Tongue (tissue), 1 donor: ENCODE measurements at regions not wholly inside any gene's neighbourhood (a gene's known extent, or its start where the extent isn't known, plus 50 kb on each side); places are given as distances from the start of the nearest gene placed in this dataset.

Source experiments
- DNase-seq: peaks from one replicate; pipeline ENCODE4 v3.0.0-alpha.2; 2015

DNA sequence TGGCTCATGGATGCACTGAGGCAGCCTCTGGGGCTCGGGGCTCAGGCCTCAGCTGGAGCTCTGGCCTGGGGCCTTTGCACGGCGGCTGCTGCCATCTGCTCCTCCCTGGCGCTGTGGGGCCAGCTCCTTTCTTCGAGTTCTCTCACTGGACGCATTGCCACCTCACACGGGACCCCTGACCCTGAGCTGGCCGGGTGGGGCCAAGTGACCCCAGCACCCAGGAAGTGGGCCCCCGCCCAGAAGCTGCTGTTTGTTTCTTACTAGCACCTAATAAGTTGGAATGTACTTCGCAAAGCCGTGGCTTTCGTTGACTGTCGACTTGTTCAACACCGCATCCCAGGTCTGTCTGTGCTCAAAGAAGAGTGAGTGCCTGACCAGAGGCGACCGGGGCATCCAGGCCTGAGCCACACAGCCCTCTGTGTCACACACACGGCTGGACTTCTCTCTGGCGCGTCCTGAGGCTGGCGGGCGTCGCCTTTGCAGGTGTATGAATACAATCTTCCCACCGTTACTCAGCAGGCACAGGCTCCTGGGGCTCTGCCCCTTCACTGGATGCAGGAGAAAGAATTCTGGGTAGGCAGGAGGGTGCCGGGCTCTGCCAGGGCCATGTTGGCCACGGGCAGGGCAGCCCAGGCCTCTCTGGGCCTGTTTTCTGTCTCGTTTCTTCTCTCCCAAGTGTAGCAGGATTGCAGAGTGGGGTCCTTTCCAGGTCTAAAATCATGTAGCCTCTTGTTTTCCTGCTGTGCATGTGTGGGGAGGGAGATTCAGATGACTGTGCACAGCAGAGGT, 112.9 kb downstream of the DLL1 start:
- no peak for DNase-seq

DNA sequence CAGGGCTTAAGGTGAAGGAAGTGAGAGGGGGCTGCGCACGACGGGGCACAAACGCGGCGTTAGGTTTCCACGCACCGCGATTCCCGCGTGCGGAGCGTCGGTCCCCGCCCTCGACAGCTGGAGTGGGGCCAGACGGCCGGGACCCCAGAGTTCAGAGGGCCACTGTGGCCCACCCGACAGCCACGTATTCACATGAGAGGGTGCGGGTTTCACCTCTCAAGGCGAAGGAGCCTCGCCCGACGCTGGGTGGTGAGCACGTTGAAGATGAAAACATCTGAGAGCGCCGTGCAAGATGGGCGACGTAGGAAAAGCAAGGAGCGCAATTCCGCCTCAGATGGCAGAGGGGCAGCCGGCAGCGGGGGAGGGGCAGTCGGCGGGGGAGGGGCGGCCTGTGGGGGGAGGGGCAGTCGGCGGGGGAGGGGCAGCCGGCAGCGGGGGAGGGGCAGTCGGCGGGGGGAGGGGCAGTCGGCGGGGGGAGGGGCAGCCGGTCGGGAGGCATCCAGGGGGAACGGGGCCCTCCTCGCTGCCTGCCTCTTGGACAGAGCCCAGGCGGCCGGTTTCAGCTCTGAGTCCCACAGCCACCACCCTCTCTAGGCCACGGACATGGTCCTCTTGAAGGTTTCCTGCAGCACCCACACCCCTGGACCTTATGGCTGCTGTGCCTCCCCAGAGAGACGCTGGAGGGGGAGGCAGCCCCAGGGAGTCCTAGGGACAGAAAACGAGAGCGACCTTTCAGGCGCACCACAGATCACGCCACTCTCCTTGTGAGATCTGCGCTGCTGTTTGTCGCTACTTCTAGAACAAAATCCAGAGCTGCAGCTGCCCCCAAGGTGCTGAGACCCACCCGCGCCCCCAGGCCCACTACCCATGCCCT, 113.7 kb downstream of the DLL1 start:
- no peak for DNase-seq

DNA sequence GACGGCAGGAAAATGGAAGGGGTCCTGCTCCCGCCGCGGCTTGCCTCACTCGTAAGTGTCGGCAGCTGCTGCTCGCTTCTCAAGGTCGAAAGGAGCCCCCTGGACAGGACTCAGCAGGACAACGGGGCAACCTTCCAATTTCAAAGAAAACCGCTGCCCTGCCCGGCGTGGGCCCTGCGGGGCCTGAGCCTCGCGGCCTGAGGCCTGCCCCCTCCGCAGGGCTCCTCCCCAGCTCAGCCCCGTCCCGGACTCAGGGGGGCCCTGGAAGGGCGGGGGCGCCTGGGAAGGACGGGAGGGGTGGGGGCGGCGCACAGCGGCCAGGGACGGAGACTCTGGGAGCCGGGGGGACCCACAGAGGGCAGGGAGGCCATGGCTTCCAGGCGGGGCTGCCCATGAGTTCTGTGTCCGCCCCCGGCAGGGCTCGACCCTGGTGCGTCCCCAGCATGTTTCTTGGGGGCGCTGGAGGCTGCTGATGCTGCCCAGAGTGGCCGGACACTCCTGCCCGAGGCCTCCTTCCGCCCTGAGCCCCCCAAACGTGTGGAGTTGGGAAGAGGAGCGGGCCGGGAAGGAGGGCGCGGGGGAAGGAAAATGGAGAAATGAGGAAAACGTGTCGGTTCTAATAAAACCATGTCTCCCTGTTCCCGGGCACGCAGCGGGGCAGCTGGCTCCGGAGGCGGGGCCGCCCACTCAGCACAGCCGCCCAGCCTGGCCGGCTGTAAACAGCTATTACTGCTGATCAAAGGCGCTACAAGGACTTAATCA, 114.6 kb downstream of the DLL1 start:
- peak; percentile 69 for DNase-seq

DNA sequence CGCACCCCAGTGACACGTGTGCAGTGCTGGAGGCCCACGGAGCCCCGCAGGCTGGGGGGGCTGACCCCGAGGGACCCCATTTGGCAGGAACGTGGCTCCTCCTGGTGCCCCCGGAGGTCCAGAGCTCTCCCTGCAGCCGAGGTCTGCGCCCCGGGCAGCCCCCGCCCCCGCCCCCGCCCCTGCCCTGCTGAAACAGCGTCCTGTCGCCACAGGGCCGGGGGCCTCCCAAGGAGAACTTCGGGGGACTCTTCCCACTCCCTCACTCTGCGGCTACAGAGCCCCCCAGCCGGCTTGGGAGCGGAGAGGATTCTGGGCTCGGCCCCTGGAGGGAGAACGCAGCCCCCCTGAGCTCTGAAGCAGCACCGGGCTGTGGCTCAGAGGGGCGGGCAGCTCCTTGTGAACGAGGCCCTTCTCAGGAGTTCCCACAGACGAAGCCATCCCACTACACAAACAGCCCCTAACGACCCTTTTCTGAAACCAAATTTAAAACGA, 115.2 kb downstream of the DLL1 start:
- DNase-seq = no peak

DNA sequence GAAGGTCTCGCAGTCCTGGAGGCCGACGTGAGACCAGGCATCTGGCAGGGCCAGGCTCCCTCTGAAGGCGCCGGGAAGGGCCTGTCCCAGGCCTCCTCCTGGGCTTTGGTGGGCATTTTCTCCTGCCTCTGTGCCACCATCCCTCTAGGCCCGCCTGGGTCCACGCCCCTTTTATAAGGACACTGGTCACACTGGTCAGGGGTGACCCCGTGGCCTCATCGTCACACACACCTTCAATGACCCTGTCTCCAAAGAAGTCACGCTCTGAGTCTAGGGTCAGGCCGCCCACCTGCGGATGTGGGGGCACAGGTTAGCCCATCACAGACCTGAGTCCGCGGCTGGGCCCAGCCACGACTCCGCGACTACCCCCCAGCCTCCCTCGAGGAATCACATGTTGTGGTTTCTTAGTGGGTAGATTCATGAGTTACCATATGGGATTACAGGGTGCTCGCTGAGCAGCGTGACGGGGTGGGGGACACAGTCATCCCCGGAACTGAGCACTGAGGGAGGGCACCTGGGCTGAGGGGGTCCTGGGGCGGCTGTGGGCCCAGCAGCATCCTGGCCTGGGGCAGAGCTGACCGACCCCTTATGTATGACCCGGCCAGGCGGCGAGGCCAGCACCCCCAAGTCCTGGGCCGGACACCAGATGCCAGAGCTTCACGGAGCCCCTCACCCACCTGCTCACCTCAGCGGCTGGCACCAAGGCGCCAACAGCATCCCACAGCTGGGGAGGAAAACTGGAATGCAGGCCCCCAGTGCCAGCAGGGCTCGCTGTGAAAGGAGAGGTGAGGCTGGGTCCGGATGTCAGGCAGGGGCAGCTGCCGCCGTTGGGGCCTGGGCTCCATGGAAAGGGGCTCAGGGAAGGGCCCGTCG, 115.9 kb downstream of the DLL1 start:
- no peak for DNase-seq

DNA sequence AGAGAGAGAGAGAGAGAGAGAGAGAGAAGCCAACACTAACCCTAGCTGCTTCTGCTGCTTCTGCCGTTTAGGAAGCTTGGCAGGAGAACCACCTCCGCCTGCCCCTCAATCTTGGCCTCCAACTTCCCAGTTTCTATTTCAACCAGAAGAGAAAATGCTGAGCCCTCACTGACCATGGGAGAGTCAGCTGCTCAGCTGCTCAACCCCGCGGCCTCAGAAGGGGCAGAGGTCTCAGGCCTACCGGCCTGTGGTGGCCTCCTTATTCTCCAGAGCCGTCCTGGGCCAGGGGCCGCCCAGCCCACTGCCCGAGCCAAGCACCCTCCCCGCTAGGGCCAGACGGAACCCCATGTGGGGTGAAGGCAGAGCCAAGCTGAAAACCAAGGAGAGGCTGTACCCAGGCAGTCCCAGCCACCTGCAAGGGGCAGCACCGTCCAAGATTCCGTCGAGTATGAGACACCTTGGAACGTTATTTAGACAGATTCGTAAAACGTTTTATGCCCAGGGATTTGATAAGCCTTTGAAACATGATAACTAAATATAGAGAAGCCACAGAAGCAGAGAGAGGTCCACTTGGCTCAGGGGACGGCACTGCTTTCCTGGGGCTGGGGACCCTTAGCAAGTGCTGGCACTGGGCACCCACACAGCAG, 116.6 kb downstream of the DLL1 start:
- DNase-seq = no peak

DNA sequence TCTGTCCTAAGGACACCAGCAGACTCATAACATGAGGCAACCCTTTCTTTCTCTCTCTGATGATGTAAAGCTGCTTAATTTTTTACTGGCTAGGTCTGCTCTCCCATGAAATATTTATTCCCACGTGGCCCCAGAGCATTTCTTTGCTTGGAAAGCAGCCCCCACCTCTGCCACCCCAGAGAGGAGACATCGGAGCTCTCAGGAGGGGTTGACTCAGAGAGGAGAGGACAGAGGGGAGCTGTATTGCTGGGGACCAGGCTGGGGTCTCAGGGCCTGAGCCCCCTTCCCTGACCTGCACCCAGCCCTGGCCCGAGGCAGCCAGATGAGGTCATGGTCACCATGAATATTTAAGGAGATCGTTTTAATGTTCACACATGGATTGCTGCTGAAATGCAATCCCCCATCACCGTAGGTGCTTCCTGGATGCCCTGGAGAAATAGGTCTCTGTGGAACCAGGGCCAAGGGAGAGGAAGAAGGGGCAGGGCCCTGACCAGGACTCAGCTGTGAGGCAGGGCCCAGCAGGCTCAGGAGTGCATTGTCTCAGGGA, 117.5 kb downstream of the DLL1 start:
- DNase-seq = no peak

DNA sequence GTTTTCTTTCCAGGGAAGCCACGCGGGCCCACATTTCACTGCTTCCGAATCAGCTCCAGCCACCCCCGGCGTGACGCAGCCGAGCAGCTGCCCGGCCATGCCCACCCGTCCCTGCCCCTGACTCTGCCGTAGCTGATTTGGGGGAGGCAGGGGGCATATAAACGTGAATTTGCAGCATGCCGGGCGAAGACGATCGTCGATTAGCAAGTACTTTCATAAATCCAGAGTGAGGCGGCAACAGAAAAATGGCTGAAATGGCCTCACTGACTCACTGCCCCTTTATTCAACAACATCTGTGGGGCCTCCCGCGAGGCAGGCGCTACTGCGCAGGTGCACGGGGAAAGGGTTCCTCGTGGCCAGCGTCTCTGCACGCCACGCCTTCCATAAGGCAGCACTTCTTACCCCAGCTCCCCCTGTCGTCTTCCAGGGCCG, 118.0 kb downstream of the DLL1 start:
- DNase-seq = no peak

DNA sequence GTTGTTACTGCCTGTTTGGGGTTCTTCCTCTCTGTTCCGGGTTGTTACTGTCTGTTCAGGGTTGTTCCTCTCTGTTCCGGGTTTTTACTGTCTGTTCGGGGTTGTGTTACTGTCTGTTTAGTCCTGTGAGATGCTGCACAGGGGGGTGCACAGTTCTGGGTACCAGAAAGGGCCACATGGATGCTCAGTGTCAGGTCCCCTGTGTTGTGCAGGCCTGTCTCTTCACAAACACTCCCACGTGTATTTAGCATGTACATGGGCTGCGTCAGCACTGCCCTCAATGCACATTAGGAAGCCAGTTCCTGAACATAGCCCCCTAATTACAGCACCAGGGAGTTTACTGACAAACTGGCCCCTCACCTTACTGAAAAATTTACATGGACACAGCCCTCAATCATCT, 118.5 kb downstream of the DLL1 start:
- DNase-seq = no peak

DNA sequence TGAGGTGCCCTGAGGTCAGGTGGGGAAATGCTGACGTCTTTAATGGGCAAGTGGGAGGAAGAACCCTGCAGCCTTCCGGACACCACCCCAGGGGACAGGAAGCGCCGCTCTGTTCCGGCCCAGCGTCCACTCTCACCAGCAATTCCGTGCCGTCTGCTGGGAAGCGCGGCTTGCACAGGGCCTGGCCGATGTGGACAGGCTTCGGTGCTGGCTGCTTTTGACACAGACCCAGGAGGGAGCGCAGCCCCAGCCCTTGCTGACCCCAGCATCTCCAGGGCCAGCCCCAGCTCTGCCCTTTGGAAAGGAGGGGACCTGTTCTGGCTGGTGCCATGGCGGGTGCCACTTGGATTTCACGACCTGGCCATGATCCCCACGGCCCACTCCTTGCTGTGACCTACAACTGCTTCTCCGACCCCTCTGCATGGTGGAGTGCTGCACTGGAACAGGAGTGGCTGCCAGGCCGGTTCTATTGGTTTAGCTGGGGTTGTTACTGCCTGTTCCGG, 123.2 kb downstream of the DLL1 start:
- DNase-seq = no peak

DNA sequence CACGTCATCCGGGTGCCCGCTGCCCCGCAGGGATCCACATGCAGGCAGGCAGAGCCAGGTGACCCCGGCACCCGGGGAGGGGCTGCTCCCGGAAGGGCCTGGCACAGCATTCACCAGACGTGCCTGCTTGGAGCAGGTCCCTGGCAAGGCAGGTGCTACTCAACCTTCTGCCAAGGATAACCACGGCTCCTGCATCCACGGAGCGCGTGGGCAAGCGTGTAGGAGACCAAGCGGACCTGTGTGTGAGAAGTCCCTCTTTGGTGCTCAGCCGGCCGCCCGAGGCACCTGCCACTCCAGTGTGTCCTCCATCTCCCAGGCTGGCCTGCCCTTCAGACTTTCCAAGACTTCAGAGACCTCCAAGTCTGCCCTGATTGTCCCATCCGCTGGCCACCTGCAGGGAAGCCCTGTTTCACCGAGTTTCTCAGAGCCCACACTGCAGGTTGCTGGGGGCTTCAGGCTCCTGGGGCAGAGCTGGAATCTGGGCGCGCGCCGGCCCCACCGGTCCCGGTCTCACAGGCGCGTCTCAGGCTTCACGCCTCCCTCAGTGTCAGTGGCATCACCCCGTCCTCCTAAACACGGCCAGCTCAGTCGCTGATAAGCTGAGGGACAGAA, 124.3 kb downstream of the DLL1 start:
- no peak for DNase-seq

DNA sequence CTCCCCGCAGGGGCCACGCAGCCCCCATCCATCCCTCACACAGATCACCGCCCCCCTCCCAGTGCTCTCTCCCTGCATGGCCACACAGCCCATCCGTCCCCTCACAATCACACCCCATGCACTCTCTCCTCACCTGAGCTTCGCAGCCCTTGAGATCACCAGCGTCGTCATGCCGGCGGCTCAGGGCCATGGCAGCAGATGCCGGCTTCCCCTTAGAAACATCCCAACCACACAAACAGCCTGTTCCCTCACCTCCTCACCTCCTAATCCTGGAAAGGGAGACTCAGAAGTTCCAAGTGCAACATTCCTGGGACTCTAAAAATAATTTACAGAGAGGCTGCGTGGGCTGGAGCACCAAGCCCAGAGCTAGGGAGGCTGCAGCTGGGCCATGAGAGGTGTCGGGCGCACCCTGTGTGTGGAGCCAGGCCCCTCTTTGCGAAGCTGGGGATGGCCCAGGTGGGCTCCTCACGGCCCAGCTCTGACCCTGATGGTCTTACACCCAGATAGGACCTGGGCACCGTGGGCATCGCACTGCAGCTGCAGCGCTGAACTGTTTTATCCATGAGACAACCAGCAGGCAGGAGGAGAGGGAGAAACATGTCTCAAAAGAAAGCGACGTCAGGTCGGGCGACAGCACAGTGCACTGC, 125.3 kb downstream of the DLL1 start:
- DNase-seq = peak; percentile 69

DNA sequence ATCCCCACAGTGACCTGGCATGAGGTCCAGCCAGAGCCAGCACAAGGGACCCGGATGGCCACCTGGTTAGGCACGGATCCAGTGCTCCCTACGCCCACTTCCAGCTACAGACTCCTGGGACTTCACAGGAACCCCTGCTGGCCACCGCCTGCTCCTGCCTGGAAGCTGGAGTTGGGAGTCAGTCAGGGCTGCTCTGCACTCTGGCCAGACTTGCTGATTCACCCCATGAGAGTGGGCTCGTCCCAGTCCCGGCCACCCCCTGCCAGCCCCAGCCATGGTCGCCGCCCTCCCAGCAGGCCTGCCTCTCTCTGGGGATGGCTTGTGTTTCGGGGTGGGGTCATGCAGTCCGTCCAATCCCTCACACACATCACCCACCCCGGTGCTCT, 125.8 kb downstream of the DLL1 start:
- no peak for DNase-seq

DNA sequence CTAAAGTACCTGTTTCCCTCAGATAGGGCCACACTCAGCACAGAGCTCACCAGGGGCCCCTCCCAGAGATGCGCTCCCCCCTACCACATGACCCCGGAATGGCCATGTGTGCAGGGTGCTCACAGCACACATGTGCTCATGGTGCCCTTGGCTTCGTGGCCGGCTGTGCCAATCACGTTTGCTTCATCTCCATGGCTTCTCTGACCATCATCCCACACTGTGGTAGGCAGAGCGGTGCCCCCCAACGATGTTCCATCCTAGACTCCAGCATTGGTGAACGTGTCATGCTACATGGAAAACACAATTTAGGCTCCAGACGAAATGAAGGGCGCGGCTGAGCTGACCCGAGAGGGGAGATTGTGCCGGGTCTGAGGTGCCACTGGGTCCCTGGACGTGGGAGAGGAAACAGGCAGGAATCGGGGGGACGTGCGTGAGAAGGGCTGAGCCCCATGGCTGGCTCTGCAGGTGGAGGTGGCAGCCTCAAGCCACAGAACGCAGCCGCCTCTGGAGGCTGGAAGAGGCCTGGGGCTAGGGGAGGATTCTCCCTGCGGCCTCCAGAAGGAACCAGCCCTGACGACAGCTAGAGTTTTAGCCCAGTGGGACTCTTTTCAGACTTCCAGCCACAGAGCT, 126.5 kb downstream of the DLL1 start:
- no peak for DNase-seq

DNA sequence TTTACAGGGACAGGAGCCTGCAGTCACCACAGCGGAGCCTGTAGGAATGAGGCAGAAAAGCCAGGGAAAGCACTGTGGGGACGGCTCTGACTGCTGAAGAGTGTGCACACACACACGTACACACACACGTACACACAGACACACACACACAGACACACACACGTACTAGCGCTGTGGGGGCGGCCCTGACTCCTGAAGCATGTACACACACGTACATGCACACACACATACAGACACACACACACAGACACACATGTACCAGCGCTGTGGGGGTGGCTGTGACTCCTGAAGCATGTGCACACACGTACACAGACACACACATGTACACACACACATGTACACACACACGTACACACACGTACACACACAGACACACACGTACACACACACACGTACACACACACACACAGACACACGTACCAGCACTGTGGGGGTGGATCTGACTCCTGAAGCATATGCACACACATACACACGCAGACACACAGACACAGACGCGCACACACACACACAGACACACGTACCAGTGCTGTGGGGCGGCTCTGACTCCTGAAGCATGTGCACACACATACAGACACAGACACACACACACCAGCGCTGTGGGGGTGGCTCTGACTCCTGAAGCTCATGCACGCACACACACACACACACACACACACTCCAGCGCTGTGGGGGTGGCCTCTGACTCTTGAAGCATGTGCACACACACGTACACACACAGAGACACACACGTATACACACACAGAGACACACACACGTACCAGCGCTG, 127.3 kb downstream of the DLL1 start:
- no peak for DNase-seq

DNA sequence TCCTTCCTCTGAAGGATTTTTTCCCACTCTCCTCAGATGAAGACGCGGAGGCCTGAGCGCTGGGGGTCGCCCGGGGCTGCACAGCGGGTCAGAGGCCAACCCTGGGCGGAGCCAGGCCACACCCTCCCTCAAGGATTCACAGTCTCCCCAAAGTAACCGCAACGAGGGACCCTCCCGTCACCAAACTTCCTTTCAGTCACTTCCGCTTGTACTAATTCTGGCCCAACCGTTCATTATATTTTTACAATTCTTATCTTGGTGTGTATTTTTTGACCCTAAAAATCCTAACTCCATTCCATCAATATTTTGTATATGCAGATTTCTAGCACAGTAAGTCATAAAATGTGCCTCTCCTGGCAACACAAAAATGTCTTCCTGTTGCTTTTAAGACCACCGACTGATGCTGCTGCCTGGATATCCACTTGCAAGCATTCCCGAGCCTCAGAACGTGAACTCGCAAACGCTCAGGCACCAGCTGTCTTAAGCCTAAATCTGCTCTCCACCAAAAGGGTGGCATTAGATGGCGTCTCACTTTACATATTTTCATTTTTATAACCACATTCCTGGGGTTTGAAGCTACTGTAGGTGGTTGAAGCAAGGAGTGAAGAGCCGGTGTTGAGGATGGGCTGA, 128.0 kb downstream of the DLL1 start:
- peak; percentile 53 for DNase-seq

DNA sequence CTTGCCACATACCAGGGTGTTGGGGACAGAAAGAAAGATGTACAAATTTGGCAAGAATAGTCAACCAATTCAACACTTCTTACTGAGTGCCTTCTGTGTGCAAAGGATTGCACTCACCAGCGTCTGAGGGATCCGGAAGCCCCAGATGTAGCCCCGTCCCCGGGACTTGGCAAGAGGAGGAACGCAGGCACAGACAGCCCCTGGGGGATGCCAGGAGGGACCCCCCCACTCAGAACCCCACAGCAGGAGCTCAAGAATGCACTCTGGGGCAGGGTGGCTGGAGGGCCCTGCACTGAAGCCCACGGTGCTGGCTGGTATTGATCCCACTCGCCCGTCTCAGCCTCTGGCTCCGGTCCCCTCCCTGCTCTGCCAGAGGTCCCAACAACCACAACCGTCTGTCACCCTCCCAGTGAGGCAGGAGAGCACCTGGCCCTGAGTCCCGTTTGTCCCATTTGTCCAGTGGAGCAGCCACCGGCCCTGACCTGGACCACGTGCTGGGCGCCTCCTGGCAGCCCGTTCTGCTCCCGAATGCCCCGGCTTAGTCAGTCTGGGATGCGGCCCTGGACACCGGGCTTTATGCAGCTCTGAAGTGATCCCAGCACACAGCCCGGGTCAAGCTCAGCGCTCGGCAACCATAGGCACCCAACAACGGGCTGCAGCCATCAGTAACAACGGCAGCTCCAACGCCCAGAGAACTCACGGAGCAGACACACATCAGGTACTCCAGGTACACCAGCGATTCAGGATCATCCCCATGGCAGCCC, 128.7 kb downstream of the DLL1 start:
- no peak for DNase-seq
